KMS-11 (cell line): ENCODE measurements at regions not wholly inside any gene's neighbourhood (a gene's known extent, or its start where the extent isn't known, plus 50 kb on each side); places are given as distances from the start of the nearest gene placed in this dataset.

ENCODE experiments used
- H2AFZ ChIP-seq: fragments of 200-600 bp; sonication (generic); 2 replicates; pipeline ENCODE4 v1.6.1; 2016; ENCODE audit warnings: antibody characterized with exemption, mixed run types, low read depth
- H3K27ac ChIP-seq: fragments of 200-600 bp; sonication (generic); 2 replicates; pipeline ENCODE4 v1.6.1; 2016; ENCODE audit warnings: mild to moderate bottlenecking, mixed run types
- H3K27me3 ChIP-seq: fragments of 200-600 bp; sonication (generic); 2 replicates; pipeline ENCODE4 v1.6.1; 2017; ENCODE audit warnings: mild to moderate bottlenecking, low read depth, mixed run types, moderate library complexity; ENCODE audit not compliant: insufficient read depth
- H3K36me3 ChIP-seq: fragments of 200-600 bp; sonication (generic); 2 replicates; pipeline ENCODE4 v1.6.1; 2017; ENCODE audit warnings: mild to moderate bottlenecking, mixed run types; ENCODE audit not compliant: insufficient read depth
- H3K4me1 ChIP-seq: fragments of 200-600 bp; sonication (generic); 2 replicates; pipeline ENCODE4 v1.6.1; 2016; ENCODE audit warnings: mild to moderate bottlenecking, low read depth, mixed run types; ENCODE audit not compliant: poor library complexity, severe bottlenecking
- H3K4me2 ChIP-seq: fragments of 200-600 bp; sonication (generic); 2 replicates; pipeline ENCODE4 v1.7.0; 2016; ENCODE audit warnings: mild to moderate bottlenecking, mixed run types
- H3K4me3 ChIP-seq: fragments of 200-600 bp; sonication (generic); IDR thresholded peaks from 2 replicates; pipeline ENCODE4 v1.6.1; 2017; ENCODE audit warnings: low read depth, low read length, mixed read lengths; ENCODE audit not compliant: insufficient read depth
- H3K79me2 ChIP-seq: fragments of 200-600 bp; sonication (generic); 2 replicates; pipeline ENCODE4 v1.6.1; 2016; ENCODE audit warnings: low read depth, mixed run types; ENCODE audit not compliant: insufficient read depth
- H3K9ac ChIP-seq: fragments of 200-600 bp; sonication (generic); 2 replicates; pipeline ENCODE4 v1.6.1; 2016; ENCODE audit warnings: mild to moderate bottlenecking, mixed run types
- H4K20me1 ChIP-seq: fragments of 200-600 bp; sonication (generic); 2 replicates; pipeline ENCODE4 v1.6.1; 2016; ENCODE audit warnings: mild to moderate bottlenecking, mixed run types; ENCODE audit not compliant: insufficient read depth
- CTCF ChIP-seq: fragments of 200-600 bp; sonication (generic); conservative IDR thresholded peaks from 2 replicates; pipeline ENCODE4 v1.6.1; 2017; ENCODE audit warnings: low read depth, mild to moderate bottlenecking, antibody characterized with exemption, low read length, moderate library complexity, mixed read lengths

- no peak overlapping the region for H3K27ac ChIP-seq
- no peaks in the 10 kb centered on the region for H4K20me1 ChIP-seq
- H3K9ac ChIP-seq: no peak overlapping the region
- H3K4me2 ChIP-seq: no peak overlapping the region
- H2AFZ ChIP-seq: no peak overlapping the region
- no peaks in the 10 kb centered on the region for H3K79me2 ChIP-seq
- H3K27me3 ChIP-seq: no peaks in the 10 kb centered on the region
- no peak for TF ChIP-seq CTCF
- H3K4me3 ChIP-seq: no peak overlapping the region
- no peaks in the 10 kb centered on the region for H3K4me1 ChIP-seq
- no peaks in the 10 kb centered on the region for H3K36me3 ChIP-seq
Measured at GRCh38 chr1:80444171-80444570, 1356.6 kb upstream of the ADGRL2 start.

- H3K4me3 ChIP-seq: no peak overlapping the region
- no peak overlapping the region for H3K9ac ChIP-seq
- no peaks in the 10 kb centered on the region for H3K36me3 ChIP-seq
- no peak overlapping the region for H2AFZ ChIP-seq
- H3K4me2 ChIP-seq: no peak overlapping the region
- no peak for TF ChIP-seq CTCF
- H3K27ac ChIP-seq: no peak overlapping the region
- H3K4me1 ChIP-seq: no peaks in the 10 kb centered on the region
- no peaks in the 10 kb centered on the region for H4K20me1 ChIP-seq
- no peaks in the 10 kb centered on the region for H3K27me3 ChIP-seq
- H3K79me2 ChIP-seq: no peaks in the 10 kb centered on the region
Measured at GRCh38 chr1:80441664-80442063, 1359.1 kb upstream of the ADGRL2 start.

- H3K79me2 ChIP-seq: no peaks in the 10 kb centered on the region
- no peaks in the 10 kb centered on the region for H3K4me1 ChIP-seq
- H3K36me3 ChIP-seq: no peaks in the 10 kb centered on the region
- no peak overlapping the region for H3K4me2 ChIP-seq
- H3K9ac ChIP-seq: no peak overlapping the region
- TF ChIP-seq CTCF: no peak
- no peak overlapping the region for H3K27ac ChIP-seq
- H3K27me3 ChIP-seq: no peaks in the 10 kb centered on the region
- H2AFZ ChIP-seq: no peak overlapping the region
- no peaks in the 10 kb centered on the region for H4K20me1 ChIP-seq
- H3K4me3 ChIP-seq: no peak overlapping the region
Measured at GRCh38 chr1:80436851-80437250, 1363.9 kb upstream of the ADGRL2 start.

GRCh38 chr1:80427881-80428280 lies 1372.9 kb upstream of the ADGRL2 start:
- Histone ChIP-seq H3K4me2 (no peak overlapping the region), H3K27ac (no peak overlapping the region), H3K79me2 (no peaks in the 10 kb centered on the region), H4K20me1 (no peaks in the 10 kb centered on the region), H2AFZ (no peak overlapping the region), H3K36me3 (no peaks in the 10 kb centered on the region), H3K4me1 (no peaks in the 10 kb centered on the region), H3K4me3 (no peak overlapping the region), H3K9ac (no peak overlapping the region), H3K27me3 (no peaks in the 10 kb centered on the region)
- TF ChIP-seq CTCF: no peak

- no peak for TF ChIP-seq CTCF
- H3K4me1 ChIP-seq: no peaks in the 10 kb centered on the region
- no peaks in the 10 kb centered on the region for H3K79me2 ChIP-seq
- no peaks in the 10 kb centered on the region for H3K27me3 ChIP-seq
- H3K4me3 ChIP-seq: no peak overlapping the region
- no peak overlapping the region for H3K4me2 ChIP-seq
- no peaks in the 10 kb centered on the region for H3K36me3 ChIP-seq
- no peak overlapping the region for H3K27ac ChIP-seq
- H4K20me1 ChIP-seq: no peaks in the 10 kb centered on the region
- no peak overlapping the region for H3K9ac ChIP-seq
- no peak overlapping the region for H2AFZ ChIP-seq
Measured at GRCh38 chr1:80424249-80424648, 1376.5 kb upstream of the ADGRL2 start.
